HCT116 (cell line): ENCODE measurements at regions not wholly inside any gene's neighbourhood (a gene's known extent, or its start where the extent isn't known, plus 50 kb on each side); places are given as distances from the start of the nearest gene placed in this dataset.

Experiments
- ATAC-seq: fragments of 200-7000 bp; cut with Tn5 transposase; 2 replicates; pipeline ENCODE4 v1.9.1; 2020; ENCODE audit warnings: mild to moderate bottlenecking, moderate library complexity
- BruUV-seq: library from RNA; stranded (reverse); fragments of 400-500 nt; replicated peaks from 2 replicates; lab custom pipeline; 2021; lab: Mats Ljungman, UMichigan
- CTCF ChIA-PET: fragments of 300-600 bp; sonication (Branson Sonifier 250); formaldehyde crosslinking; loops from one replicate; lab custom pipeline; 2021; ENCODE audit warnings: antibody characterized with exemption; lab: Charles Lee
- POLR2A ChIA-PET: fragments of 300-600, 350-600 bp; sonication (Branson Sonifier 250); formaldehyde crosslinking; loops from one replicate; lab custom pipeline; 2021; ENCODE audit warnings: antibody characterized with exemption; lab: Charles Lee
- RAD21 ChIA-PET, 2 experiments: fragments of 300-600 bp; sonication (Branson Sonifier 250); formaldehyde crosslinking; loops; one replicate each; lab custom pipeline; 2023; ENCODE audit warnings: low total read pairs in 2 of 2; ENCODE audit not compliant: uncharacterized antibody in 2 of 2, unreplicated experiment in 2 of 2, low non-redundant PET in 1 of 2; lab: Charles Lee
- DNase-seq: peaks from one replicate; pipeline ENCODE4 v3.0.0-alpha.2; 2010; ENCODE audit warnings: low read depth, low spot score
- H2AFZ ChIP-seq: fragments of 200-600 bp; shearing (Covaris generic), sonication (generic); 2 replicates; pipeline ENCODE4 v1.6.1; 2017; ENCODE audit warnings: low read depth, mixed run types, mixed read lengths, antibody characterized with exemption, low read length; ENCODE audit not compliant: poor library complexity, severe bottlenecking
- H3K27ac ChIP-seq: 2 replicates; pipeline ENCODE4 v1.5.1; 2012; ENCODE audit warnings: low read depth, low read length
- H3K27me3 ChIP-seq: fragments of 200-600 bp; sonication (generic); 2 replicates; pipeline ENCODE4 v1.6.1; 2016; ENCODE audit warnings: mixed run types, low read length, mixed read lengths; ENCODE audit not compliant: insufficient read depth
- H3K36me3 ChIP-seq, 2 experiments: fragments of 200-500 bp in 1 of 2; fragments of 200-600 bp in 1 of 2; sonication (Bioruptor generic) in 1 of 2; sonication (generic) in 1 of 2; 2 replicates each; pipeline versions ENCODE4 v1.5.1 to v1.6.1; 2014 to 2016; ENCODE audit warnings: low read length in 2 of 2, inconsistent platforms in 1 of 2, mixed read lengths in 1 of 2, mixed run types in 1 of 2; ENCODE audit not compliant: insufficient read depth in 2 of 2, control insufficient read depth in 1 of 2
- H3K4me1 ChIP-seq, 2 experiments: fragments of 200-600 bp in 1 of 2; sonication (generic) in 1 of 2; 2 replicates each; pipeline versions ENCODE4 v1.5.1 to v1.6.1; 2012 to 2017; ENCODE audit warnings: low read length in 2 of 2, inconsistent platforms in 1 of 2, mild to moderate bottlenecking in 1 of 2, mixed read lengths in 1 of 2, mixed run types in 1 of 2, moderate library complexity in 1 of 2; ENCODE audit not compliant: insufficient read depth in 2 of 2, control insufficient read depth in 1 of 2
- H3K4me2 ChIP-seq: fragments of 200-600 bp; sonication (generic); 2 replicates; pipeline ENCODE4 v1.6.1; 2017; ENCODE audit warnings: mixed run types, low read length, mixed read lengths
- H3K4me3 ChIP-seq, 2 experiments: fragments of 200-600 bp in 1 of 2; sonication (generic) in 1 of 2; replicated peaks in 1 of 2; 2 replicates each; pipeline ENCODE4 v1.5.1; 2011 to 2016; ENCODE audit warnings: low read length in 2 of 2, control low read depth in 1 of 2, low read depth in 1 of 2, mild to moderate bottlenecking in 1 of 2, mixed read lengths in 1 of 2, mixed run types in 1 of 2
- H3K79me2 ChIP-seq: fragments of 200-600 bp; sonication (generic); 2 replicates; pipeline ENCODE4 v1.6.1; 2017; ENCODE audit warnings: mild to moderate bottlenecking, mixed run types, low read length, moderate library complexity, mixed read lengths; ENCODE audit not compliant: insufficient read depth
- H3K9ac ChIP-seq: fragments of 200-600 bp; sonication (generic); 2 replicates; pipeline ENCODE4 v1.6.1; 2016; ENCODE audit warnings: low read length, mixed read lengths
- H3K9me2 ChIP-seq: fragments of 200-600 bp; sonication (generic), shearing (Covaris generic); 2 replicates; pipeline ENCODE4 v1.6.1; 2017; ENCODE audit warnings: mixed run types, mild to moderate bottlenecking, moderate library complexity; ENCODE audit not compliant: insufficient read depth
- H3K9me3 ChIP-seq, 2 experiments: fragments of 200-500 bp in 1 of 2; fragments of 200-600 bp in 1 of 2; sonication (Bioruptor generic) in 1 of 2; sonication (generic) in 1 of 2; 2 replicates each; pipeline ENCODE4 v1.6.1; 2014 to 2017; ENCODE audit warnings: low read length in 2 of 2, mixed read lengths in 2 of 2, inconsistent platforms in 1 of 2, low read depth in 1 of 2, mild to moderate bottlenecking in 1 of 2, mixed run types in 1 of 2, moderate library complexity in 1 of 2; ENCODE audit not compliant: control insufficient read depth in 1 of 2, insufficient read depth in 1 of 2
- H4K20me1 ChIP-seq: fragments of 200-600 bp; sonication (generic), shearing (Covaris generic); 2 replicates; pipeline ENCODE4 v1.6.1; 2017; ENCODE audit warnings: mixed run types, mild to moderate bottlenecking, moderate library complexity; ENCODE audit not compliant: insufficient read depth
- EZH2 ChIP-seq: fragments of 200-600 bp; sonication (generic); IDR thresholded peaks from 2 replicates; pipeline ENCODE4 v1.6.1; 2017; ENCODE audit warnings: antibody characterized with exemption, mixed run types
- POLR2A ChIP-seq: IDR thresholded peaks from 2 replicates; pipeline ENCODE4 v1.7.0; 2011; ENCODE audit warnings: borderline replicate concordance; ENCODE audit not compliant: insufficient read depth, insufficient read length; ENCODE audit errors: extremely low read depth
- POLR2AphosphoS5 ChIP-seq: IDR thresholded peaks from 2 replicates; pipeline ENCODE4 v1.6.1; 2011; ENCODE audit warnings: mild to moderate bottlenecking, low read depth, low read length, moderate library complexity
- RAD21 ChIP-seq: IDR thresholded peaks from 2 replicates; pipeline ENCODE4 v1.6.1; 2012; ENCODE audit warnings: low read depth, mild to moderate bottlenecking
- SIN3A ChIP-seq: IDR thresholded peaks from 2 replicates; pipeline ENCODE4 v1.6.1; 2012; ENCODE audit warnings: low read depth
- SRF ChIP-seq: IDR thresholded peaks from 2 replicates; pipeline ENCODE4 v1.6.1; 2012; ENCODE audit warnings: low read depth
- TCF7L2 ChIP-seq: IDR thresholded peaks from 2 replicates; pipeline ENCODE4 v1.7.0; 2011; ENCODE audit warnings: borderline replicate concordance, inconsistent platforms; ENCODE audit not compliant: insufficient read depth, insufficient read length; ENCODE audit errors: extremely low read depth
- YY1 ChIP-seq: IDR thresholded peaks from 2 replicates; pipeline ENCODE4 v1.6.1; 2011; ENCODE audit warnings: low read length, low read depth, moderate library complexity, mild to moderate bottlenecking; ENCODE audit not compliant: insufficient replicate concordance; ENCODE audit errors: extremely low read depth
- ZFX ChIP-seq: fragments of 450-650 bp; IDR thresholded peaks from 2 replicates; pipeline ENCODE4 v1.6.1; 2017
- intact Hi-C: fragments of 100-400 bp; cut with micrococcal nuclease; formaldehyde crosslinking; loops from 2 replicates; pipeline ENCODE4 v1.10.0; 2022
- TF ChIP-seq, protein P1 (sequence below), 3 experiments: fragments of 200-600 bp in 1 of 3; sonication (generic) in 1 of 3; IDR thresholded peaks in 2 of 3; conservative IDR thresholded peaks in 1 of 3; 2 replicates each; pipeline ENCODE4 v1.5.1; 2012 to 2017; ENCODE audit warnings: low read depth in 2 of 3, low read length in 2 of 3, antibody characterized with exemption in 1 of 3, borderline replicate concordance in 1 of 3, control low read depth in 1 of 3, mild to moderate bottlenecking in 1 of 3, mixed read lengths in 1 of 3, mixed run types in 1 of 3, moderate library complexity in 1 of 3; ENCODE audit not compliant: insufficient read depth in 1 of 3
- TF ChIP-seq, protein P2 (sequence below): IDR thresholded peaks from 2 replicates; pipeline ENCODE4 v1.6.1; 2012

DNA sequence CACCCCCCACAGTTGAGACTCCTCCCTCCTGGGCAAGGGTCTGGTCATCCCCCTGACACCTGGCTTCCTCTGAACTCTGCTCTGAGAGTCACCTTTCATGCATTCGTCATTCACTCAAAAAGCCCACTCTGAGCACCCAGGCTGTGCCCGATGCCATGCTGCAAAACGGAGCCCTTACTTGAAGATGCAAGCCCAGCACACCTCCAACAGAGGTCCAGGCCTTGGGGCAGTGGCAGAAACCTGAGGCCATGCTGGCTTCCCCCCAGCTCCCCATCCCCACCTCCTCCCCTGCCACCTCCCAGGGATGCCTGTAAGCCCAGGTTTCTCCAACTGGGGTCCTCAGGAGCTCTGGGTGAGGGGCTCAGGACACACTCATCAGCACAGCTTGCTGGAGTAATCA lies 67.7 kb upstream of the TNRC6C start (continued):
- TF ChIP-seq, protein P1, sequence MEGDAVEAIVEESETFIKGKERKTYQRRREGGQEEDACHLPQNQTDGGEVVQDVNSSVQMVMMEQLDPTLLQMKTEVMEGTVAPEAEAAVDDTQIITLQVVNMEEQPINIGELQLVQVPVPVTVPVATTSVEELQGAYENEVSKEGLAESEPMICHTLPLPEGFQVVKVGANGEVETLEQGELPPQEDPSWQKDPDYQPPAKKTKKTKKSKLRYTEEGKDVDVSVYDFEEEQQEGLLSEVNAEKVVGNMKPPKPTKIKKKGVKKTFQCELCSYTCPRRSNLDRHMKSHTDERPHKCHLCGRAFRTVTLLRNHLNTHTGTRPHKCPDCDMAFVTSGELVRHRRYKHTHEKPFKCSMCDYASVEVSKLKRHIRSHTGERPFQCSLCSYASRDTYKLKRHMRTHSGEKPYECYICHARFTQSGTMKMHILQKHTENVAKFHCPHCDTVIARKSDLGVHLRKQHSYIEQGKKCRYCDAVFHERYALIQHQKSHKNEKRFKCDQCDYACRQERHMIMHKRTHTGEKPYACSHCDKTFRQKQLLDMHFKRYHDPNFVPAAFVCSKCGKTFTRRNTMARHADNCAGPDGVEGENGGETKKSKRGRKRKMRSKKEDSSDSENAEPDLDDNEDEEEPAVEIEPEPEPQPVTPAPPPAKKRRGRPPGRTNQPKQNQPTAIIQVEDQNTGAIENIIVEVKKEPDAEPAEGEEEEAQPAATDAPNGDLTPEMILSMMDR (IDR thresholded peaks at IDR 0.05 in 2 of 3, conservative IDR thresholded peaks at IDR 0.05 in 1 of 3; ENCODE audit: borderline replicate concordance in 1 of 3, insufficient read depth in 1 of 3, low read depth in 2 of 3, low read length in 2 of 3): no peak
- TF ChIP-seq, protein P2, sequence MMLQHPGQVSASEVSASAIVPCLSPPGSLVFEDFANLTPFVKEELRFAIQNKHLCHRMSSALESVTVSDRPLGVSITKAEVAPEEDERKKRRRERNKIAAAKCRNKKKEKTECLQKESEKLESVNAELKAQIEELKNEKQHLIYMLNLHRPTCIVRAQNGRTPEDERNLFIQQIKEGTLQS: no peak
- TF ChIP-seq TCF7L2 (no peak), POLR2A (no peak), POLR2AphosphoS5 (no peak), SRF (no peak), ZFX (no peak), RAD21 (no peak)

DNA sequence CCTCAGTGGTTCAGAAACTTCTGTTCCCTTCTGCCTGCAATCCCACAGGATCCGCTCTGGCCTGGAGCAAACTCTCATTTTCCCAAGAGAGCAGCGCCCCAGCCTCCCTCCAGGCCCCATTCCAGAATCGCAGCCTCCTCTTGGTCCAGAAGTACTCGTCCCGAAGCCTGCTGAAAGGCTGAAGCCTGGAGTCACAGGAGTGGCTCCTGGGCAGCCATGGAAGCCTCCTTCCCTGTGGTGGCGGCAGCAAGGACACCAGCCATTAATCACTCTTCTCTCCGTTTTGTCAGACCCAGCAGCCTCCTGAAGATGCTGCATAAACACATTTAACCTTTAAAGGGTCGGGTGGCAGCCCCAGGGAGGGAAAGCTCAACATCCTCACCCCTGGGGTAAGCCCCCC lies 66.9 kb upstream of the TNRC6C start:
- no TSS peak for BruUV-seq
- no peak overlapping the region for H3K27ac ChIP-seq
- DNase-seq (no peak), ATAC-seq (no peak)
- no peak overlapping the region for H3K4me3 ChIP-seq
- CTCF ChIA-PET: interaction anchor here (1.4 kb wide), 1 partner anchor 22 kb away, joined by 3 read pairs; no protein-coding TSS in a partner anchor
- no peaks in the 10 kb centered on the region for H3K79me2 ChIP-seq
- H3K4me1 ChIP-seq: peaks cover 0 to 7% of the 10 kb centered on the region in 2 experiments; a peak in 1 of 4 replicates
- H3K9ac ChIP-seq: no peak overlapping the region
- H3K9me2 ChIP-seq: no peaks in the 10 kb centered on the region
- H3K4me2 ChIP-seq: no peak overlapping the region
- H3K27me3 ChIP-seq: peaks cover 18% of the 10 kb centered on the region; the same call in 1 of the 2 replicates
- POLR2A ChIA-PET: no interaction called here
- RAD21 ChIA-PET: no interaction called here
- intact Hi-C loops: no loop called here
- no peaks in the 10 kb centered on the region for H3K36me3 ChIP-seq
- TF ChIP-seq, protein P1 (IDR thresholded peaks at IDR 0.05 in 2 of 3, conservative IDR thresholded peaks at IDR 0.05 in 1 of 3; ENCODE audit: borderline replicate concordance in 1 of 3, insufficient read depth in 1 of 3, low read depth in 2 of 3, low read length in 2 of 3): no peak
- no peak for TF ChIP-seq SIN3A
- TF ChIP-seq YY1: no peak
- no peak for TF ChIP-seq EZH2
- no peak for TF ChIP-seq SRF
- no peak overlapping the region for H2AFZ ChIP-seq
- no peaks in the 10 kb centered on the region for H4K20me1 ChIP-seq
- no peaks in the 10 kb centered on the region for H3K9me3 ChIP-seq
